AML-193 (cell line): ENCODE measurements at regions not wholly inside any gene's neighbourhood (a gene's known extent, or its start where the extent isn't known, plus 50 kb on each side); places are given as distances from the start of the nearest gene placed in this dataset.
"Not testable (repeated sequence)": the region's sequence is repeated elsewhere in the genome, so short reads cannot be mapped to it uniquely, and the experiment has no call there.

ENCODE experiments used
- DNase-seq, 2 experiments: peaks; one replicate each; lab custom pipeline; 2025; lab: John Stamatoyannopoulos, UW

DNA sequence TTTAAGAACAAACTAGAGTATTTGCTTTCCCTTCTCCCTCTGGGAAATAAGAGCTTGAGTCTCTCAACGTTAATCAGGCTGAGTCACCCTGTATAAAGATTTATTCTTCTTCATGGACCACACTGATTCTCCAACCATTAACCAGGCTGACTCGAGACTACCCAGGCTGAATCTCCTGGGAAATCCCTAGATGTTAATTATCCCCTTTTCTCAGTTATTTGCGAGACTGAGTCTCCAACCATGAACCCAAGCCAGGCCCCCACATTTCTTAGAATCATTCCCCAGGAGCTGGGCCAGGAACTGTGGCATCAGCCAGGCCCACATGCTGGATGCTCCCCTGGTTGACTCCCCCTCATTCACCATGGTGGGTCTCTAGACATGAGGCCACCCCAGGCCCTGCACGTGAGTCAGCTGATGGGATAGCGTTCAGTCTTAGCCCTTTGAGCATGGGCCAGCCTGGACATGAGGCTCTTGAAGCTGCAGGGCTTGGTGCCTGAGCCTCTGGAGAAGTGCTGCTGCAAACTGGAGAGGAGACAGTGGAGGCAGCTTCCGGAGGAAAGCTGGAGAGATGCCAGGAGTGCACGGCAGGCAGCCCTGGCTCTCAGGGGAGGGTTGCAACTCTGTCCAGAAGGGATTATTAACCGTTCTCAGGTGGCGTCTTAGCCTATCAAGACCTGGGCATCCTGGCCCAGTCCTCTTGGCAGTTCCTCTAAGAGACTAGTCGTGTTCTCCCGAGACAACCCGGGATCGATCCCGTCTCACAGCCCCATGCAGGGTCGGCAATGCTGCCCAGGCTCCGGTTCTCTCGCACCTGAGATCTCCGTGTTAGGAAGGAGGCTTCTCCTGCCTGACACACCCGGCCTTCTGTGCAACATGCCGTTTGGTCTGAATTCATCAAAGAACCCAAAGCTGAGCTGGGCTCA lies 296.6 kb downstream of the ADGRD1 start:
- DNase-seq: no peak

DNA sequence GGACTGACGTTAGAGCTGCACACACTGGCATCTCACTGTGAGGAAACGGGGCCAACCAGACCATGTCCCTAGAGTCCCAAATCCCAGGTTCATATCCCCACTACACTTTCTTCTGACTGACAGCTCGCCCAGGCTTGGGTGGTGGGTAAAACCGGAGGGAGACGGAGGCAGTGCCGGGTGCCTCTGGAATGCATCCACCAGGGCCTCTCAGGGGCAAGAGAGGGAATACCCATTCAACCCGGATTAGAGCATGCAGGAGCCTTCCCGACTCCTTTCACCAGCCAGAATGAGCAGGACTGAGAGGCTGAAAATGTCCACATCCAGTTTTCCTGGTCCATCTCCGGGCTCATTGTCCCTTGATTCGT lies 297.2 kb downstream of the ADGRD1 start:
- DNase-seq: no peak

DNA sequence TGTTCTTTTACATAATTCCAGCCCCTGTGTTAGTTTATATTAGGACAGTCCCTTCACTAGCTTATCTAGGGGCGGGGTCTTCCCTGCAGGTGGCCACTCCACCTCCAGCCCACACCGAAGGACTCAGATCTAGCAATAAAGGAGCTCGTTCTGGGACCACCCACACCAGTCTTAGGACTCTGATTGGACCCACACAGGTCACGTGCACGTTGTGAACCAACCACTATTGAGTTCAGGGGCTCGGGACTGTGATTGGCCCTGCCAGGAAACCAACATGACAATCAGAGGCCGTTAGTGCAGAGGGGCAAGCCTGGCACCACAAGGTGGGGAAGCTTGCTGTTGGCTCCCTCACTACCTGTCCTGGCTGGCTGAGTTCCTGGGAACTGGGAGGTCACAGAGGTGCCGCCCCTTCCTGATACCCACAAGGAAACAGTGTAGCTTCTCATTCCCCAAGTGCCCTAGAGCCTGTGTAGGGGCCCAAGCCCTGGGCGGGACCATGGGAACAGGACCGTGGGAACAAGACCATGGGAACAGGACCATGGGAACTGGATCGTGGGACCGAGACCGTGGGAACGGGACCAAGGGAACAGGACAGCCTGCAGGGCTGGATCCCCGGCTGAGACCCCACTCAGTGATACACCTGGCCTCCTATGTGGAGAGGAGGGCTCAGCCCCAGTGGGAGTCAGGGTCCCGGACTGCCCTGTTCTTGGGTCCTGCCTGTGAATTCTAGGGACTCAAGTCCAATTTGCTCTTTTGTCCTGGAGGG lies 297.8 kb downstream of the ADGRD1 start:
- no peak for DNase-seq

DNA sequence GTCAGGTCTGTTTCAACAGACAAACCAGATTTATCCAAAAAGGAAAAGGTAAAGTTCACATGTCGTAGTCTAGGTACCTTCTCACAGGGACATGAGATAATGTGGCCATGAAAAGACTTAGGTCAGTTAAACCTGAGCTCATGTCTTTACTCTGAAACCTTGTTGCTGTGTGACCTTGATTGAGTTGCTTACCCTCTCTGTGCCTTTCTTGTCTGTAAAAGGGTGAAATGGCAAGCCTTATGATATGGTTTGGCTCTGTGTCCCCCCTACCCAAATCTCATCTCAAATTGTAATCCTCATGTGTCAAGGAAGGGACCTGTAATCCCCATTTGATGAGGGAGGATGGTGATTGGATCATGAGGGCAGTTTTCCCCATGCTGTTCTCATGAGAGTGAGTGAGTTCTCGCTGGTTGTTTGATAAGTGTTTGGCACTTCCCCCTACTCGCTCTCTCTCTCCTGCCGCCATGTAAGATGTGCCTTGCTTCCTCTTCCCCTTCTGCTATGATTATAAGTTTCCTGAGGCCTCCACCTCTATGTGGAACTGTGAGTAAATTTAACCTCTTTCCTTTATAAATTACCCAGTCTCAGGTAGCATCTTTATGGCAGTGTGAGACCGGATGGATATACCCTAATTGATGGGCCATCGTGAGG lies 299.8 kb downstream of the ADGRD1 start:
- no peak for DNase-seq

DNA sequence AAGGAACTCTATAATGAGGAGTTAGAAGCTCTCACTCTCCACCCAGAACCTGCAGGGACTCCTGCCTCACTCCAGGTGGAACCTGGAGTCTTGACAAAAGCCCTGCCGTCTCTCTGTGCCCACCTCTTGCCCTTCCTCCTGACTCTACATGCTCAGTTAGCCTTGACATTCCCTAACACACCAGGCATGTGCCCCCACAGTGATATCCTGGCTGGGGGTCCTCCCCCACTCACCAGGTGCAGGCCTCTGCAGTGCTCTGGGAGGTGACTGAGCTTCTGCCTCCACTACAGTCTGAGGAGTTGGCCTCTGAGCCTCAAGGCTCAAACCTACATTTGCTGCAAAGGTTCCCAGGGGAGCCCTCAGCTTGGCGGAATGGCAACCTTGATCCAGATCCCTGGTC lies 300.7 kb downstream of the ADGRD1 start:
- DNase-seq: no peak

DNA sequence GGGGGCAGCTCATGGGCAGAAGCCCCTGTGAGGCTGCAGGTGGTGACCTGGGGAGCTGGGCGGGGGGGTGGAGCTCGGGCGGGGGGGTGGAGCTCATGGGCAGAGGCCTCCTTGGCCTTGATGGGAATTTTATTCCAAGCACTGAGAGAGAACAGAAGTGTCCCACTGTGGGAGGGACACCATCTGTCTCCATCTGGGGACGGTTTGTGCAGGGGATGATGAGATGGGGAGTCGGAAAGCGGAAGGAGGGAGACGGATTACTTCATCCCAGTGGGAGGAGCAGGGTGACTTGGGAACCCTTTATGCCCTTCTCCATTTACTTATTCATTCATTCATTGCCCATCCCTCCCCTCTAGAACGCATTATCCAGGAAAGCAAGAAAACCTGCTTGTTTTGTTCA lies 304.7 kb downstream of the ADGRD1 start:
- no peak for DNase-seq

DNA sequence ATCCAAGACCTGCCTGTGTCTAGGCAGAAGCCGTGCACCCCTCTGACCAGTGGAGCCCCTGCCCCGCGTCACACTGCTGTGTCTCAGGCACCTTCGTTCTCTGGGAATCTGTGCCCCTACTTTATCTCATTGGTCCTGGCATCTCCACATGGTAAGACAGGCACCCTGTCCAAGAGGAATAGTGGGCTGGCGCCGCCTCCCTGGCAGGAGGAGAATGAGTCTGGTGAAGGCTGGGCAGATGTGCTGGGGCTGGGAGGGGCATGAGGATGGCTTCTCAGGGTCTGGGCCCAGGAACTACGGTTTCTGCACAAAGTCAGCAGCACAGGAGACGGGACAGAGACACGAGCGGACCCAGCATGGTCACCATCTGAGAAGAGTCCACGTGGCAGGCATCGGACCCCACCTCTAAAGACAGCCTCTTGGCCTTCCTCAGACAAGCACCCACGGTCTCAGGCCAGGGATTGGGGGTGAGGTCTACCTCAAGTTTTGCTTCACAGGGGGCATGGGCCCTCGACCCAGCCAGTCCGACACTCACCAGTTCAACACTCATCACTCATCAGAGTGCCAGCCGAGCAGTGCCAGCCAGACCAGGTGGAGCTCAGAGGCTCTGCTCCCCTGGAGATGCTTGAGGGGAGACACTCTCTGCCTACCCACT lies 306.7 kb downstream of the ADGRD1 start:
- no peak for DNase-seq

DNA sequence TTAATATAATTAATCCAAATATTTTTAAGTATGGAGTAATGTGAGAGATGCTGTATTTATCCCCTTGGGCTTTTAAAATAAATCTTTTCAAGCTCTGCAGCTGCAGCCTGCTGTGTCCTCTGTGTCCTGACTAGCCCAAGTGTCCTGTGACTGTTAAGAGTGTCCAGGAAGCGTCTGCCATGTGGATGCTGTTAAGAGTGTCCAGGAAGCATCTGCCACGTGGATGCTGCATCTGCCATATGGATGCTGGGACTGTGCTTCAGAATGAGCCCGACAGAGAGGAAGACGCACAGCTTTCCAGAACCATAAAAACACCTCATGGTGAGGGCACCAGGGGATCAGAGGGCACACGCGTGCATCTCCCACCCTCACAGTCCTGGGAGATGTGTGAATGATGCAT lies 307.2 kb downstream of the ADGRD1 start:
- no peak for DNase-seq

DNA sequence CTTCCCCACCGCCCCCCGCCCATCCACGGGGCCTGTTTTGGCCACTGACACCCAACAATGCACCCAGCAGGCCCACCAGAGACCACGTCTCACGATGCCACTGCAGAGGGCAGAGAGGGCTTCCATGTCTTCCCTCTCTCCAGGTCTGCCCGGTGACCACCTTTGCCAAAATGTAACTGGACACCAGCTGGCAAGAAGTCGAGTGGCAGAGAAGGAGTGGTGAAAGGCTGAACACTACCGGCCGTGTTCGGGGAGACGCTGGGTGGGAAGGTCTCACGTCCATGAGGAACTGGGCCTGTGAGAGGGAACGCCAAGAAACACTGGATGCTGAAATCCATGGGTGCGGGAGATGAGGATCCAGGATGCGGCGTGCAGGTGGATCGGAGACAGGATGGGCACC lies 308.2 kb downstream of the ADGRD1 start:
- no peak for DNase-seq

DNA sequence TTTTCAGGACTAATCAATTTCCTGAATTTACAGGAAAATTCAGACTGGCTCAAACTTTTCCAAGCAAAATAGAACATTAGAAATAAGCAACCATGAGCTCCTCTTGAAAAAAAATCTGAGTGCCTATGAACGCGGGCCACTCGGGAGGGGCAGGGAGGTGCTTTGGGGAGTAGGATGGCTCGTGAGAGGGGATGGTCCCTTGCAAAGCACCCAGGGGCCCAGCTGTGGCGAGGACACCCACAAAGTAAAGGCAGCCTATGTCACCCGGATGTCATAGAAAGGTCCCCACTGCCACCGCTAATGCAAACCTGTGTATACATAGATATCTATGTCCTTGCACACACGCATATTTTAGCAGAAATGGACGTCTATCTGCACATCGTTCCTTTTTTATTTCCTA lies 309.9 kb downstream of the ADGRD1 start:
- DNase-seq: no peak

DNA sequence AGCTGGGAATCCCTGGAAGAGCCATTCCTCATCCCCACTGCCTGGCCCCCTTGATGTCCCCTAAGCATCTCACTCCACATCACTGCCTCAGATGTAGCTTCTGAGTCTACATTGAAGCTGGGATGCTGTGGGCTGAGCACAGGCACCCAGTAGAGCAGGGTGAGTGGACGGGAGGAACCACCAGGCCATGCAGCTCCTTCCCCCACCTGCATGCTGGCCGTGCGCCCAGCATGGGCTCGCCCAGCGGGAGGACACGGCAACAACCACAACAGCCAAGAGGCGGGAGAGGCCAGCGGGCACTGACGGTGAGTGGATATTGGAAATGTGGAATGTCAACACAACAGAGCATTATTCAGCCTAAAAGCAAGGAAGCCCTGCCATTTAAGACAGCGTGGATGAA lies 310.9 kb downstream of the ADGRD1 start:
- DNase-seq: no peak

DNA sequence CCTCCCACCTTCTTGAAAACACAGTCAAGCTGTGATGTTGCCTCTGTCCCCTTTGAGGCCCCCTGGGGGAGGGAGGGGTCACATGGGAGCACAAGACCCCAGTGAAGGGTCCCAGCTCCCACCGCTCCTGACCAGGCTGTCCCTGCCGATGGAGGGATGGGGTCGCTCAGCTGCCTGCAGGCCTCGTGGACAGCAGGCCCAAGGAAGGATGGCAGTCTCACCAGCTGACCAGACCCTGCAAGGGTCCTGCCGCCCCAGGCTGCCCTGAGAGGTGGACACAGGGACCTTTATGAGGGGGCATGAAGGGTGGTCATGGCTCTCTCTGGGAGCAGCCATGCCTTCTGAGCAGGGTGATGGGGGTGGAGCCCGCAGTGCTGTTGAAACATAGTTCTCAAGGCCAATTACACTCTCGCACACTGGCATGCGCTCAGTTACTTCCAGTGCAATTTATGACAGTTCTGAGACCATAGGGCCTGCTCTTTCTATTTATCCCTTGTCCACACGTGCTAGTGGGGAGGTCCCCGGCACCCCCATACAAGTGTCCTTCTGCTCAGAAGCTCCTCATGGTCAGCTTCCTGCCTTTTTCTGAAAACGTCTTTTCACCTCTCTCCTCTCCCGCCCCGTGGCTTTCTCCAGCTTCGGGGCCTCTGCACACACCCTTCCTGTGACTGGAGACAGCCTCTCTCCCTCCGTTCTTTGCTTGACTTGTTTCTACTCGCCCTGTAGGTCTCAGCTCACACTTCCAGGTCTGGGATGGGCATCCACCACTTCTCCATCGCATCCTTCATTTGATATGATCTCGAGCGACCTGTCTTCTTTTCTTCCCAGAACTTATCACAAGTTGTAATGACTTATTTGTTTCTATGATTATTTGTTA lies 313.1 kb downstream of the ADGRD1 start:
- no peak for DNase-seq

DNA sequence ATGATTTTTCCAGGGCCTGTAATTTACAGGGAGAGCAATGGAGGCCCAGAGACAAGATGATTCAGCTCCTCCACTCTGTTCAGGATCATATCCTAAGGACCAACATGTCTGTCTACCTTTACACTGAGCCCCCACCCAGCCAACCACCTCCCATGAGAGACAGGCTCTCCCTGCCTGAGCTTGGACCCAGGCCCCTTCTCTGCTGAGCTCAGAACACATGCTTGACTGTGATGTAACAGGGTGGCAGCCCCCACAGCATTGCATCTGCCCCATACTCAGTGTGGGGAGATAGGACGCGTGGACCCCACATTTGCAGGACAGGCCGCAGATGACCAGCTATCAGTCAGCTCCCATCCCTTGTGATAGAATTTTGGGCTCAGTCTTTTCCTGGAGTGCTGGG lies 313.9 kb downstream of the ADGRD1 start:
- no peak for DNase-seq

DNA sequence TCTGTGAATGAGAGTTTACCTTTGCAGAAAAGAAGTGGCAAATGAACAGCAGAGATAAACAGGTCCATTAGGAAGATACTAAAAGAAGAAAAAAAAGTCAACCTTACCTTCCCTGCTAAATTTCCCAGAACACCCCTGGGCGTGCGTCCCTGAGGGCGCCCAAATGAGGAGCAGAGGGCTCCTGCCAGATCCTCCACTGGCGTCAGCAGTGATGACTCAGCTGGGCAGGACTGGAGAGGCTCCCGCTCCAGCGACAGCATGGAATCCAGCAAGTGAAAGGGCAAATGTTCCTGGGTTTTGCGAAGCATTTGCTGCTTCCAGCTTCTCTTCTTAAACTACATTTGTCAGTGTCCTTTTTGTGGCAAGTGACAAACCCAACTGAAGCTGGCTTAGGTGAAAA lies 314.4 kb downstream of the ADGRD1 start:
- not testable (repeated sequence) for DNase-seq

DNA sequence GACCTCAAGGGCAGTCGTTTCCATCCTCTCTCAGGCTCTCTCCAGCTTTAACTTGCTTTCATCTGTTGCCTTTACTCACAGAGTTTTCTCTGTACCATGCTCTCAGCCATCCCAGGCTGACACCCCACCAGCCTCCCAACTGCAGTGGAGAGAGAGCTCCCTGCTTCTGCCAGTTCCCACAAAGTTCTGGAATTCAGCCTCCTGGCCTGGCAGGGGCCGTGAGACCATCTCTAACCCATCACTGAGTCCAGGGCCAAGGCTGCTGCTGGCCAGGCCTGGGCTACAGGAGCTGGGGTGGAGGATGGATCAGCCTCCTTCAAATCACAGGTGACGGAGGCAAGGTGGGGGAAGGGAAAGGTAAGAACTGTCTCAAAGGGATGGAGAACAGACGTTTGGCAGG lies 314.9 kb downstream of the ADGRD1 start:
- DNase-seq: not testable (repeated sequence)

DNA sequence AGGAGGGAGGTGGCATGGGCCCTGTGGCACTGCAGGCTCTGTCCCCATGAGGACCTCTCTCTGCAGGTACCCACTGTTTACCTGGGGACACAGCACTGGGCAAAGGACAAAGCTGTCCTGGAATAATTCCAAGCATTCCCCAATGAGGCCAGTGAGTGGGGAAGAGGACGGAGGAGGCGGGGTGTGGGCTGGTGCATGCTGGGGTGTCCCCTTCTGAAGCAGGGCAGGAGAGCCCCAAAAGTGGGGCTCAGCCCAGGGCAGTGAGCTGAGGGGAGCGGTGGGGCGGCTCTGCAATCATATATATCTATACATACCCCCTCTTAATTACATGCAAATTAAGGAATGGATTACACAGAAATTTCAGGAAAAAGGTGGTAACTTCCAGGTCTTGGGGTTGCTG lies 315.8 kb downstream of the ADGRD1 start:
- no peak for DNase-seq

DNA sequence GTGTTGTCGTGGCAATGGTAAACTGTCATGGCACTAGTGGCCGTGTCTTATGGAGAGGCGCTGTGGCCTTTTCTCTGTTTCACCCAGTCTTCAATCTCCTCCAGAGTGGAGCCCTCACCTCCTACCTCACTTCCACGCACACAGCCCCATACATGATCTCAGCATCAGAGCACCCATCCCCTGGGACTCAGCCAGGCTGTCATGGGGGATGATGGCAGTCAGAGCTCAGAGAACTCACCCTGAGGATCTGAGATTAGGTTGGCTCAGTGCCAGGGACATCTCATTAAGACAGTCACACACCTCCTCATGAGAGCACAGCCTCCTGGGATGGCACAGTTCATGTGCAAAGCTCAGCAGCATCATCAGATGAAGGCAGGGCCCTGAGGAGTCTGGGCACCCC lies 316.3 kb downstream of the ADGRD1 start:
- DNase-seq: not testable (repeated sequence)

DNA sequence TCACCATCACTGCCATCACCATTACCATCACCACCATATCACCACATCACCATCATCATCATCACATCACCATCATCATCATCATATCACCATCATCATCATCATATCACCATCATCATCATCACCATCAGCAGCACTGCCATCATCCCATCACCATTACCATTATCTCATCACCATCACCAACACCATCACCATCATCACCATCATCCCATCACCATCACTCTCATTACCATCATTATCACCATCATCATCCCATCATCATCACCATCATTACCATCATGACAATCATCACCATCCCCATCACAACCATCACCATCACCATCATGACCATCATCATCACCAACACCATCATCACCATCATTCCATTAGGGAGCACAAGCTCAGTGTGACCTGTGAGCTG lies 318.0 kb downstream of the ADGRD1 start:
- DNase-seq: no peak

DNA sequence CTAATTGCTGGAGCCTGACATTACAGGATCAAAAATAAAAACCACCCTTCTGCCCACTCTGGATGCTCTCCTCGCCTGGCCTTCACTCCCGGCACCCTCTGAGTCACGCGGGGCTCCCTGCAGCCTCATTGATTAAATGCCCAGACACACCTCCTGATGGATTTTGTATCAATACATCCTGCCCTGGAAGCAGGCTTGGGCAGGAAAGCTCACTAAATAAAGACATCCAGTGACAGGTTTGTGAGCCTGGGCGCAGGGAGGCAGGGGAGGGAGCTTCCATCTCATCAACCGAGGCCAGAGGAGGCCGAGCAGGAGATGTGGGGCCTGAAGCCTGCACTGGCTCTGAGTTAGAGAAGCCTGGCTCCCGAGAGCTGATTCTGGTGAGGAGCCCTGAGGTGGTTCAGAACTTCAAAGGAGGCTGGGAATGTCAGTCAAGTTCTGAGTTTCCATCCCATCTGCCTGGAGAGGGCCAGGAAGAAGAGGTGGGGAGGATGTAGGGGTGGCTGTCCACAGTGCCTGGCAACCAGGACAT lies 318.6 kb downstream of the ADGRD1 start:
- DNase-seq: not testable (repeated sequence)

DNA sequence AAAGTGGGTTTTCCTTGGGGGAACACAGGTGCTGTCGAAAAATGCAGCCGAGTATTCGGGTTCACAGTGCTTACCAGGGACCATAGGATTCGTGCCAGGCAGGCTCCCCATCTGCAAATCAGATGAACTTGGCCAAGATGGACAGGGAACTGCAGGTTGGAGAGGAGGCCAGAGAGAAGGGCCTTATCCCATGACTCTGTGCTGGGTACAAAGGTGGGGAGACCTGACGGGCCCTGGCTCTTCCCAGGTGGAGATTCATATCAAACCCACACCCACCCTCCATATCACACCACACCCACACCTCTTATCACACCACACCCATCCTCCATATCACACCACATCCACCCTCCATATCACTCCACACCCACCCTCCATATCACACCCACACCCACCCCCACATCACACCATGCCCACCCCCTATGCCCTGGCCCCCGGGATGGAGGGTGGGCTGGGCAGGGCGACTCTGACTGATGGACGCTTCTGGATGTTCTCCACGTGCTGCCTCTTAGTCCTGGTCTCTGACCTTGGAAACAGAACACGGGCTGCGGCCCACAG lies 319.7 kb downstream of the ADGRD1 start:
- no peak for DNase-seq

DNA sequence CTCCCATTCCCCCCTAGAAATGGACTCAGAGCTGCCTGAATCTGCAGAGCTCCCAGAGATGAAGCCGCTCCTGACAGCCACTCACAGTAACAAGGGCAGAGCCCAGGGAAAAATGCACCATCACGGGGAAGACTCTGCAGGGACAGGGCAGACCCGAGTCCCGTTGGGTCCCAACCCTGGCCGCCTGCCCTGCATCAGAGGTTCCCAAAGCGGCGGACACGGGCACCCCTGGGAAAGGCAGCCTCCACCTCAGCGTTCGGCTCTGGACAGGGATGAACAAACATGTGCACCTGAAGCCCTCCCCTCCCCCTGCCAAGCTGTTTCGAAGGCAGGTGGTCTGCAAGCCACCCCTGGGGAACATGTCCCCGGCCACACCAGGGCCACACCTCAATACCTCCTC lies 320.4 kb downstream of the ADGRD1 start:
- DNase-seq: no peak
